Muscle of arm (tissue), 1 donor: ENCODE measurements at regions not wholly inside any gene's neighbourhood (a gene's known extent, or its start where the extent isn't known, plus 50 kb on each side); places are given as distances from the start of the nearest gene placed in this dataset.
"Not testable (repeated sequence)": the region's sequence is repeated elsewhere in the genome, so short reads cannot be mapped to it uniquely, and the experiment has no call there.

ENCODE experiments used
- DNase-seq: peaks from one replicate; pipeline ENCODE4 v3.0.0-alpha.2; 2013

DNA sequence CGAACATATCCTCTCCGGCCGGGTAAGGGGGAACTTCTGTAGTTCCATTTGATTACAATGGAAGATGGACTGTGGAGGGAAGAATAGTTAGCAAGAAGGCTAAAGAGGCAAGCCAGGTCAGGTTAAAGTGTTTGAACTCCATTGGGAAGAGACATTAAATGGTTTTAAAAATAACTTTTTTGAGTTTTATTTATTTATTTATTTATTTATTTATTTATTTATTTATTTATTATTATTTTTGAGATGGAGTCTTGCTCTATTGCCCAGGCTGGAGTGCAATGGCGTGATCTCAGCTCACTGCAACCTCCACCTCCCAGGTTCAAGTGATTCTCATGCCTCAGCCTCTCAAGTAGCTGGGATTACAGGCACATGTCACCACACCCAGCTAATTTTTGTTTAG lies 441.9 kb downstream of the TOX3 start:
- not testable (repeated sequence) for DNase-seq

DNA sequence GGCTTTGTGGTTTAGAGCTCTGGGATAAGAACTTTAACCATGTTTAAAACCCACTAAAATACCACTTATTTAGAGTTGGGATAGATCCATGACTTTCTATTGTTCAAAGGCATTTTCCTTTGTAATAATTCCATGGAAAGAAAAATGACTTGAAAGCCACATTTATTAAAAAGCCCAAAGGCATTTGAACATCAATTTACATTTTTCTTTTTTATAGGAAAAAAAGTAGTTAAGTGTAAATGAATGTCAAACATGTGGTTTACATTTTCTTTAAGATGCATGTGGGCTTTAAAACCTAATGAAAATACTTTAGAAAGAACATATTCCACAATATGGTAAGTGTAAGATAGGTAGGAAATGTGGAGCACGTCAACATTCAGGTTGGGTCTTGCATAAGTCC lies 443.2 kb downstream of the TOX3 start:
- DNase-seq = no peak

- peak; percentile 66 for DNase-seq
These were observed 445.7 kb downstream of the TOX3 start for GRCh38 chr16:52101246-52101645.

GRCh38 chr16:52099382-52099781 lies 447.6 kb downstream of the TOX3 start:
- DNase-seq = no peak

DNA sequence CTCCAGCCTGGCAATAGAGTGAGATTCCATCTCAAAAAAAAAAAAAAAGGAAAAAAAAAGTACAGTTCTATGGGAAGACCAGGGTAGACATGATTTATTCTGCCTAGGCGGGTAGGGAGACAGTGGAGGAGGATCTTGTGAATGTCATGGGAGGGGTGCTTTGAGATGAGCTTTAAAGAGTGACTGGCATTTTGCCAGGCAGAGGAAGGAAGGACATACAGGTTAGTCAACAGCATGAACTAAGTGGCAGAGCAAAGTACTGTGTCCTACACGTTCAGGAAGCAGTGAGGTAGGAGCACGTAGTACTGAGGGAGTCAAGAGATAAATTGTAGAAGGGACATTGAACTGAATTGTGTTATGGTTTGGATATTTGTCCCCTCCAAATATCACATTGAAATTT lies 451.5 kb downstream of the TOX3 start:
- no peak for DNase-seq

- no peak for DNase-seq
These were observed 454.8 kb downstream of the TOX3 start for GRCh38 chr16:52092126-52092525.

- no peak for DNase-seq
These were observed 456.9 kb downstream of the TOX3 start for GRCh38 chr16:52090080-52090479.

DNA sequence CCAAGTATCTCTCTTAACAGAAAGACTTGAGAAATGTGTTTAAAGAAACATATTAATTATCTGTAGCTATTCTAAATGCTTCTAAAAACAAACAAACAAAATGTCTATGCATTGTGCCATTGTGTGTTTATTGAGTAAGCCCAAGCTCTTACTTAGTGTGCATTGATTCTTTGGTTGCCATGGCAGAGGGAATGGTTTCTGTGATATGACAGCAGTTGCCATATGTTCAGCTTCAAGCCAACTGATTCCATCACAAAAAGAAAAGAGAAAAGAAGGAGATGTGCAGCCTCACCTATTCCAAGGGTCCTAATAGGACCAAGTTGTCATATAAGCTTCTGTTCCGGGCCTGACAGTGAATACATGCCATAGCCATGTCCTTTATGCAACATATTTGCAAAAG lies 457.5 kb downstream of the TOX3 start:
- no peak for DNase-seq

- no peak for DNase-seq
These were observed 460.0 kb downstream of the TOX3 start for GRCh38 chr16:52086901-52087300.

- no peak for DNase-seq
These were observed 468.0 kb downstream of the TOX3 start for GRCh38 chr16:52078716-52079655.

GRCh38 chr16:52077607-52078006 lies 469.3 kb downstream of the TOX3 start:
- no peak for DNase-seq

DNA sequence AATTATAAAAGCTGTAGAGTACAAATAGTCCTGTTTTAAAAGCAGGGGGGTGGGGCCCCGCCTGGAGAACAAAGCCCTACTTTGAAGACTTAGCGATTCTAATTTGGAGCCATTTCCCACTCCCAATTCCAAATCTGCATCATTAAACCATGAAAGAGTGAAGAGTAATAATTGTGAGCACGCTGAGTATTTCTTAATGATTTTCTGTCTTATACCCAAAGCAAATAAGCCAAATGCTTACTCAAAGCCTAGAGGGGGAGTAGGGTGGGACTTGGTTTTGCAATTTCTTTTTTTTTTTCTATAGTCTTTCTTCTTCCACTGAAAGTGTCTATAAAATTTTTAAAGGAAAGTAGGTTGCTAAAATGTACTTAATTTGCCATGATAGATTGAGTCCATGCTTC lies 470.1 kb downstream of the TOX3 start:
- DNase-seq = no peak

- no peak for DNase-seq
These were observed 470.6 kb downstream of the TOX3 start for GRCh38 chr16:52076332-52076731.

DNA sequence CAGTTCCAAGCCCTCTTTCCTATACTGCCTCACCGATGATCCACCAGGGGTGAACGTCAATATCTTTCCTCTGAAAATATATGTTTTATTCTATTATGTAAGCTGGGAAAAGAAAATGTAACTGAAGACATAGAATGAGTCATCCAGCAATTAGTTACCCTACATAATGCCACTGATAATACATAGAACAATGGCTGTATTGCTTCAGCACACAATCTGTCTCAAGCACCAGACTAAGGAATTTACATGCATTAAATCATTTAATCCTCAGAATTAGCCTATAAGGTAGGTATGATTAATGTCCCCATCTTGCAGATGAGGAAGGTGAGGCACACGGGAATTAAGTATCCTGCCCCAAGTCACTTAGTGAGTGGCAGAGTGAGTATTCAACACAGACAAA lies 472.8 kb downstream of the TOX3 start:
- no peak for DNase-seq

GRCh38 chr16:52073024-52073423 lies 473.9 kb downstream of the TOX3 start:
- no peak for DNase-seq

GRCh38 chr16:52071101-52071500 lies 475.8 kb downstream of the TOX3 start:
- no peak for DNase-seq

DNA sequence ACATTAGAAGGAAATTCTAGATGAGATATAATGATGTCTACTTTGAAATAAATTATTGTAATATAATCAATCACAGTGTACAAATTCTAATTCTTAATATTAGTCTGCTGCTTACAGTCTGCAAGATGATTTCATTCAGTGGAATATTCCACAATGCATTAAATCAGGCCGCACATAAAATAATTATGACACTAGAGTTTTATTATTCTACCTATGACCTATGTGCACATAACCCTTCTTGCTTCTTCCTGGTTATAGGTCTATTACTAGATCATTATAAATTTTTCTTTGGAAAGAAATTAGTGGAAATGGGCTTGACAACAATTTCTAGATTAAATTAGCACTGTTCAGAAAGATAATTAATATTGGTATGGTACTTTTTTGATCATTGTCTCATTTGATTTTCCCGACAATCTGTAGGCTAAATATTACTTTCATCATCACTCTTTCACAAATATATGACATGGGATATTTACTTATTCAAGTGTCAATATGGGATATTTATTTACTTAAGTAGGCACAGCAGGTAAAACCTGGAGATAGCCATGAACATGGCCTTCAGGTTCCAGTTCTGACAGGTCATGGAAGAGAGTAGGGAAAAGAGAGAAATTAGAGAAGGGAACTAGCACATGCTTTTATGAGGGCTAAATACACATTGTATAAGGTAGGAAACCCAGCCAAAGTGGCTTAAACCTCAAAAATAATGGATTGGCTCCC lies 476.4 kb downstream of the TOX3 start:
- DNase-seq = no peak

- DNase-seq = peak; percentile 45
These were observed 477.1 kb downstream of the TOX3 start for GRCh38 chr16:52069866-52070265.

DNA sequence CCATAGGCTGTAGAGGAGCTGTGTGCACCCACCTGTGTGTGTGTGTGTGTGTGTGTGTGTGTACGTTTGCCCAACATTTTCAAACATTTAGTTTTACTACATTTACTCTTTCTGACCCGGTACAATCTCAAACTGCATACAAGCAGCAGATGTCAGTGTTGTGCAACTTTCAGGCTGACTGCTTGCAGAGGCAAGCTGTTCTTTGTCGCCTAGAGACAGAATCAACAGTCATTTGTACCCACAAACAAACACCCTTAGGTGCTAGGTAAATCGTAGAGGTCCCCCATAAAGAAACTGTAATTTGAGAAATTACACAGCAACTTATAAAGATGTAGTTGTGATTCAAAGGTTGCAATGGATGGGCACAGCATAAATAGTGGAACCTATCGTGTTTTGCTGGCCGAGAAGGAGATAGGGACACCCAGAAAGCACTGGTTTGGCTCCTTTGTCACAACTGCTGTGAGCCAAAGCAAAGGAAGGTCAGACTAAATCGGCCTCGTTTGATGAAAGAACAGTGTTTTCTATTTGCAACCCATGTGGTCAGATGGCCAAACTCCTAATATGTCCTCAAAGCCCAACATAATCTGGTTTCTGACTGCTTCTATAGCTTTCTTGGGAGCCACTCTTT lies 478.4 kb downstream of the TOX3 start:
- peak; percentile 48 for DNase-seq

DNA sequence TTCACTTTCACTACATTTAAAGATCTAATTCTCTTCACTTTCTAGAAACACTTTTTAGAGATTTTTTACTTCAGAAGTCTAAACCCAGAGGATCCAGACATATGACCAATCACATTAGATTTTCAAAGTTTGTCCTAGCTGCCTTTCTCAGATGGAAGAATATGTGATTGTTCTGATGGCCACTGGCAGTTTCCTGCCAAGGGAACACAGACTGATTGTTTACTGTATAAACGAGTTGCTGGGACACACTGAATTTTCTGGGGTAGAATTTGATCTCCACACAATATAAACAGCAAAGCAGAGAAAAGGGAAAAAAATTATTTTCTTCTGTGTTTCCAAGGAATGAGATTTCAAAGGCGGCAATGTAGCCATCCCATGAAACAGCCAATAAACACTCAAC lies 480.0 kb downstream of the TOX3 start:
- no peak for DNase-seq

- no peak for DNase-seq
These were observed 490.7 kb downstream of the TOX3 start for GRCh38 chr16:52056259-52056658.

DNA sequence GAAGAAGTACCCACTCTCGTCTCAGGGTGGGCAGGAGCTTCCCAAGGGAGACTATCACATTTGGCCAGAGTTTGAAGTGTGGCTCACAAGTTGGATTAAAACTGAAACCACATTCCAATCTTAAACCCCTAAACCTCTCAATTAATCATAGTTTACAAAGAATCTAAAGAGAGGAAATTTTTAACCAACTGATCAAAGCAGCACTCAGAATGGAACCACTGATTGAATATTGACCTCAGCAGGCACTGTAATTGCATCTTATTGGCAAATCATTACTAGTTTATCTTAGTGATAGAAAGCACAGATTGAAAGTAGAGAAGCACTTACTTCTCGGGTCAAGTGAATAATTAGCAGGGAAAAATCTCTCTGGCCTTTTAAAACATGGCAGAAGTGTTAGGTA lies 491.6 kb downstream of the TOX3 start:
- DNase-seq = no peak

- no peak for DNase-seq
These were observed 492.6 kb downstream of the TOX3 start for GRCh38 chr16:52054326-52054725.
